CD14-positive monocyte (primary cell): ENCODE measurements at regions not wholly inside any gene's neighbourhood (a gene's known extent, or its start where the extent isn't known, plus 50 kb on each side); places are given as distances from the start of the nearest gene placed in this dataset.
"Not testable (repeated sequence)": the region's sequence is repeated elsewhere in the genome, so short reads cannot be mapped to it uniquely, and the experiment has no call there.

Experiments used
- DNase-seq, 3 donors: peaks; one replicate each; pipeline ENCODE4 v3.0.0-alpha.2; 2011 to 2022
- H2AFZ ChIP-seq: 2 replicates; pipeline ENCODE4 v1.6.0; 2012; ENCODE audit warnings: mild to moderate bottlenecking, low read depth, low read length, inconsistent platforms; ENCODE audit not compliant: insufficient read depth, poor library complexity, severe bottlenecking
- H3K27ac ChIP-seq, 2 donors: 1 replicate in 1 of 2; 2 replicates in 1 of 2; pipeline ENCODE4 v1.5.1; 2012 to 2013; ENCODE audit warnings: low read length in 2 of 2, control low read depth in 1 of 2, inconsistent platforms in 1 of 2, low read depth in 1 of 2, mild to moderate bottlenecking in 1 of 2
- H3K27me3 ChIP-seq, 2 donors: one replicate each; pipeline versions ENCODE4 v1.6.0 to v1.6.1; 2011 to 2013; ENCODE audit warnings: low read length in 2 of 2; ENCODE audit not compliant: control insufficient read depth in 2 of 2, insufficient read depth in 2 of 2
- H3K36me3 ChIP-seq, 2 donors: replicated peaks in 1 of 2; 1 replicate in 1 of 2; 2 replicates in 1 of 2; pipeline versions ENCODE4 v1.5.1 to v1.6.1; 2012 to 2013; ENCODE audit warnings: low read length in 2 of 2, control low read depth in 1 of 2, inconsistent platforms in 1 of 2, mild to moderate bottlenecking in 1 of 2; ENCODE audit not compliant: insufficient read depth in 2 of 2, control insufficient read depth in 1 of 2
- H3K4me1 ChIP-seq, 2 donors: 1 replicate in 1 of 2; 2 replicates in 1 of 2; pipeline versions ENCODE4 v1.5.1 to v1.6.1; 2012 to 2013; ENCODE audit warnings: low read length in 2 of 2, control low read depth in 1 of 2, inconsistent platforms in 1 of 2, mild to moderate bottlenecking in 1 of 2, moderate library complexity in 1 of 2; ENCODE audit not compliant: insufficient read depth in 2 of 2, control insufficient read depth in 1 of 2
- H3K4me2 ChIP-seq: replicated peaks from 2 replicates; pipeline ENCODE3; 2012; ENCODE audit warnings: low read length, moderate library complexity, mild to moderate bottlenecking; ENCODE audit not compliant: poor library complexity, severe bottlenecking; ENCODE audit errors: extremely low read depth
- H3K4me3 ChIP-seq, 3 experiments: fragments of 200-600 bp in 1 of 3; sonication (generic) in 1 of 3; replicated peaks in 1 of 3; 1 replicate in 2 of 3; 2 replicates in 1 of 3; pipeline ENCODE4 v1.5.1; 2011 to 2013; ENCODE audit warnings: low read length in 3 of 3, mild to moderate bottlenecking in 3 of 3, control low read depth in 2 of 3, low read depth in 2 of 3, inconsistent platforms in 1 of 3, moderate library complexity in 1 of 3
- H3K79me2 ChIP-seq: 2 replicates; pipeline ENCODE4 v1.6.0; 2012; ENCODE audit warnings: mild to moderate bottlenecking, control low read depth, inconsistent platforms, low read length, moderate library complexity; ENCODE audit not compliant: insufficient read depth
- H3K9ac ChIP-seq: 2 replicates; pipeline ENCODE4 v1.6.0; 2017; ENCODE audit warnings: low read length, mild to moderate bottlenecking; ENCODE audit not compliant: insufficient read depth, poor library complexity, severe bottlenecking
- H3K9me3 ChIP-seq, 2 donors: replicated peaks in 1 of 2; 1 replicate in 1 of 2; 2 replicates in 1 of 2; pipeline versions ENCODE4 v1.5.1 to v1.6.1; 2012 to 2013; ENCODE audit warnings: low read length in 2 of 2, control low read depth in 1 of 2; ENCODE audit not compliant: control insufficient read depth in 1 of 2, insufficient read depth in 1 of 2
- H4K20me1 ChIP-seq: 2 replicates; pipeline ENCODE4 v1.6.0; 2012; ENCODE audit warnings: mild to moderate bottlenecking, low read length, control low read depth, moderate library complexity; ENCODE audit not compliant: insufficient read depth
- H3K27ac Mint-ChIP-seq, 7 donors: one replicate each; pipeline ENCODE4 v1.8.0; 2020; ENCODE audit warnings: mild to moderate bottlenecking in 7 of 7, mixed read lengths in 7 of 7, moderate library complexity in 6 of 7, inconsistent platforms in 2 of 7
- H3K27me3 Mint-ChIP-seq, 3 donors: one replicate each; pipeline ENCODE4 v1.8.0; 2021 to 2022; ENCODE audit warnings: low read depth in 3 of 3, mild to moderate bottlenecking in 3 of 3, mixed read lengths in 3 of 3, moderate library complexity in 3 of 3, inconsistent platforms in 1 of 3
- H3K36me3 Mint-ChIP-seq, 2 donors: one replicate each; pipeline ENCODE4 v1.8.0; 2020; ENCODE audit warnings: mixed read lengths in 2 of 2, inconsistent platforms in 1 of 2, mild to moderate bottlenecking in 1 of 2
- H3K4me1 Mint-ChIP-seq: one replicate; pipeline ENCODE4 v1.8.0; 2020; ENCODE audit warnings: mild to moderate bottlenecking, mixed read lengths
- H3K4me3 Mint-ChIP-seq, 2 donors: one replicate each; pipeline ENCODE4 v1.8.0; 2020; ENCODE audit warnings: mild to moderate bottlenecking in 2 of 2, mixed read lengths in 2 of 2, moderate library complexity in 1 of 2
- H3K9me3 Mint-ChIP-seq, 7 donors: one replicate each; pipeline ENCODE4 v1.8.0; 2020 to 2022; ENCODE audit warnings: mixed read lengths in 7 of 7, mild to moderate bottlenecking in 6 of 7, moderate library complexity in 6 of 7, inconsistent platforms in 2 of 7
- WGBS: methylation state at CpG from one replicate; pipeline ENCODE4 v1.1.5; 2013; ENCODE audit warnings: missing lambda C conversion rate; ENCODE audit not compliant: insufficient coverage; 5-methylcytosine and 5-hydroxymethylcytosine counted together
- intact Hi-C, 2 donors: fragments of 100-400 bp; cut with micrococcal nuclease; formaldehyde crosslinking; loops; one replicate each; pipeline versions ENCODE4 v1.15.0 to v1.15.1; 2023
- TF ChIP-seq, protein P1 (sequence below): fragments of 200-600 bp; IDR thresholded peaks from one replicate; pipeline ENCODE4 v1.8.0; 2022; ENCODE audit warnings: antibody characterized with exemption, mild to moderate bottlenecking

DNA sequence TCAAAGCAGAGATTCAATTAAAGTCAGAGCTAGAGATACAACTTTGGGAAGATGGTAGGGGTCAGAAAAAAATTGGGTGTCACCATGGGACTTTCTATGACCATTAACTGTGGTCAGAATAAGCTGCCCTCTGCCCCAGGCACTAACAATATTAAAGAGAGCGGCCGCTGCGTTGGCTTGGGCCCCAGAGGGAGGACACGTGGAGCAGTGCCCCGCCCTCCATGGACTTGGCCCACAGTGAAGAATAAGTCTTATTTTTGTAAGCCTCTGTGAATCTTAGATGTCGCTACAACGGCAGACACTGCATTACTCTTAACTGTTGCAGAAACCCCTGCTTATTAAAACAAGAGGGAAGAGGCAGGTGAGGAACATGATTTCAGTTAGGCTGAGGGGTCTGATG lies 172.7 kb downstream of the UQCRFS1 start:
- Mint-ChIP-seq H3K9me3 (peaks cover 2 to 19% (median 5%) of the 10 kb centered on the region in 7 donors), H3K4me3 (no peak overlapping the region), H3K36me3 (no peaks in the 10 kb centered on the region), H3K27ac (no peak overlapping the region), H3K27me3 (peaks cover 0 to 4% (median 0%) of the 10 kb centered on the region in 3 donors), H3K4me1 (no peaks in the 10 kb centered on the region)
- H3K36me3 ChIP-seq, result no peaks in the 10 kb centered on the region
- no CpG with 5 or more reads among the region's 7 CpGs for WGBS
- no peaks in the 10 kb centered on the region for H4K20me1 ChIP-seq
- H3K9me3 ChIP-seq, result peaks cover 5 to 12% of the 10 kb centered on the region in 2 donors
- intact Hi-C loops, result no loop called here
- no peak for DNase-seq
- no peak overlapping the region for H2AFZ ChIP-seq
- TF ChIP-seq, protein P1, sequence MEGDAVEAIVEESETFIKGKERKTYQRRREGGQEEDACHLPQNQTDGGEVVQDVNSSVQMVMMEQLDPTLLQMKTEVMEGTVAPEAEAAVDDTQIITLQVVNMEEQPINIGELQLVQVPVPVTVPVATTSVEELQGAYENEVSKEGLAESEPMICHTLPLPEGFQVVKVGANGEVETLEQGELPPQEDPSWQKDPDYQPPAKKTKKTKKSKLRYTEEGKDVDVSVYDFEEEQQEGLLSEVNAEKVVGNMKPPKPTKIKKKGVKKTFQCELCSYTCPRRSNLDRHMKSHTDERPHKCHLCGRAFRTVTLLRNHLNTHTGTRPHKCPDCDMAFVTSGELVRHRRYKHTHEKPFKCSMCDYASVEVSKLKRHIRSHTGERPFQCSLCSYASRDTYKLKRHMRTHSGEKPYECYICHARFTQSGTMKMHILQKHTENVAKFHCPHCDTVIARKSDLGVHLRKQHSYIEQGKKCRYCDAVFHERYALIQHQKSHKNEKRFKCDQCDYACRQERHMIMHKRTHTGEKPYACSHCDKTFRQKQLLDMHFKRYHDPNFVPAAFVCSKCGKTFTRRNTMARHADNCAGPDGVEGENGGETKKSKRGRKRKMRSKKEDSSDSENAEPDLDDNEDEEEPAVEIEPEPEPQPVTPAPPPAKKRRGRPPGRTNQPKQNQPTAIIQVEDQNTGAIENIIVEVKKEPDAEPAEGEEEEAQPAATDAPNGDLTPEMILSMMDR, result no peak
- H3K4me2 ChIP-seq, result no peak overlapping the region
- H3K27me3 ChIP-seq, result no peaks in the 10 kb centered on the region
- no peak overlapping the region for H3K4me3 ChIP-seq
- H3K79me2 ChIP-seq, result no peaks in the 10 kb centered on the region
- no peaks in the 10 kb centered on the region for H3K4me1 ChIP-seq
- H3K9ac ChIP-seq, result no peak overlapping the region
- no peak overlapping the region for H3K27ac ChIP-seq

DNA sequence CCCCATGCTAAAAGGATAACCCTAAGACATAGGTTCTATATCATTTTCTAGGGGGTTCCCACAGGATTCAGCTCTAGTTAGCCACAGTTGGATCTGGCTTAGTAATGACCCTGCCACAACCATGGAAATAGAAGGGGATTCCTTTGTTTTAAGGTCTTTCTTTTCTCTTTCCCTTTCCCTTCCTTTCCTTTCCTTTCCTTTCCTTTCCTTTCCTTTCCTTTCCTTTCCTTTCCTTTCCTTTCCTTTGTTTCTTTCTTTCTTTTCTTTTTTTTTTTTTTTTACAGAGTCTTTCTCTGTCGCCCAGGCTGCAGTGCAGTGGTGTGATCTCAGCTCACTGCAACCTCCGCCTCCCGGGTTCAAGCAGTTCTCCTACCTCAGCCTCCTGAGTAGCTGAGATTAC lies 173.9 kb downstream of the UQCRFS1 start:
- H2AFZ ChIP-seq, H3K4me2 ChIP-seq, H4K20me1 ChIP-seq, H3K79me2 ChIP-seq, H3K4me3 ChIP-seq, H3K27ac Mint-ChIP-seq, H3K27me3 ChIP-seq, intact Hi-C loops, H3K4me3 Mint-ChIP-seq, H3K4me1 Mint-ChIP-seq, H3K36me3 ChIP-seq, H3K27ac ChIP-seq, DNase-seq, H3K36me3 Mint-ChIP-seq, H3K9ac ChIP-seq, H3K27me3 Mint-ChIP-seq, H3K4me1 ChIP-seq: not testable (repeated sequence)
- peaks cover 2 to 18% (median 5%) of the 10 kb centered on the region in 7 donors for H3K9me3 Mint-ChIP-seq
- H3K9me3 ChIP-seq, result peaks cover 5 to 12% of the 10 kb centered on the region in 2 donors
- WGBS, result no CpG with 5 or more reads among the region's 3 CpGs
